GM21423 (cell line): ENCODE measurements at regions not wholly inside any gene's neighbourhood (a gene's known extent, or its start where the extent isn't known, plus 50 kb on each side); places are given as distances from the start of the nearest gene placed in this dataset.
A peak's percentile ranks its signal among the peaks of the same experiment; 100 is the strongest.

Source experiments
- ATAC-seq: cut with Tn5 transposase; IDR thresholded peaks from one replicate; pipeline ENCODE4 v1.9.1; 2021; ENCODE audit warnings: mild to moderate bottlenecking, moderate library complexity; ENCODE audit not compliant: unreplicated experiment

GRCh38 chr4:163948920-163949455, 454.5 kb downstream of the TMA16 start:
- no peak for ATAC-seq

GRCh38 chr4:163949976-163950601, 455.6 kb downstream of the TMA16 start:
- ATAC-seq: no peak

- no peak for ATAC-seq
Measured at GRCh38 chr4:163955288-163955687, 460.8 kb downstream of the TMA16 start.

GRCh38 chr4:163958751-163959150, 464.3 kb downstream of the TMA16 start:
- no peak for ATAC-seq

- ATAC-seq: no peak
Measured at GRCh38 chr4:163959932-163960331, 465.4 kb downstream of the TMA16 start.

- ATAC-seq: no peak
Measured at GRCh38 chr4:163966612-163967011, 472.1 kb downstream of the TMA16 start.

- ATAC-seq: no peak
Measured at GRCh38 chr4:163967263-163967662, 472.8 kb downstream of the TMA16 start.

GRCh38 chr4:163967710-163968109, 473.2 kb downstream of the TMA16 start:
- ATAC-seq: no peak

GRCh38 chr4:163969291-163969690, 474.8 kb downstream of the TMA16 start:
- ATAC-seq: no peak

GRCh38 chr4:163976588-163976987, 482.1 kb downstream of the TMA16 start:
- ATAC-seq: no peak

- no peak for ATAC-seq
Measured at GRCh38 chr4:163988391-163988790, 493.9 kb downstream of the TMA16 start.

- no peak for ATAC-seq
Measured at GRCh38 chr4:163988865-163989264, 494.4 kb downstream of the TMA16 start.

GRCh38 chr4:163991298-163991865, 496.9 kb downstream of the TMA16 start:
- no peak for ATAC-seq

GRCh38 chr4:164009435-164009834, 514.9 kb downstream of the TMA16 start:
- no peak for ATAC-seq

- no peak for ATAC-seq
Measured at GRCh38 chr4:164011791-164012190, 517.3 kb downstream of the TMA16 start.

- ATAC-seq: peak; percentile 66
Measured at GRCh38 chr4:164012396-164013027, 518.0 kb downstream of the TMA16 start.

GRCh38 chr4:164021947-164022346, 527.5 kb downstream of the TMA16 start:
- no peak for ATAC-seq

GRCh38 chr4:164023214-164023613, 528.7 kb downstream of the TMA16 start:
- no peak for ATAC-seq

- no peak for ATAC-seq
Measured at GRCh38 chr4:164027805-164028204, 533.3 kb downstream of the TMA16 start.

- no peak for ATAC-seq
Measured at GRCh38 chr4:164039482-164039881, 545.0 kb downstream of the TMA16 start.

GRCh38 chr4:164056426-164057142, 562.1 kb downstream of the TMA16 start:
- no peak for ATAC-seq
